ENCODE measurements at regions not wholly inside any gene's neighbourhood (a gene's known extent, or its start where the extent isn't known, plus 50 kb on each side); places are given as distances from the start of the nearest gene placed in this dataset.

GRCh38 chr20:60255415-60255814, 297.2 kb downstream of the CDH26 start:
- H3K9me3 ChIP-seq (ENCODE audit: control insufficient read depth, insufficient read depth, low read length), result peaks cover 3% of the 10 kb centered on the region; the same call in 1 of the 2 replicates
- POLR2A ChIA-PET (ENCODE audit: unreplicated experiment), result no interaction called here
- dilution Hi-C loops (cut with HindIII; ENCODE audit: low sequenced_read_pairs, unreplicated experiment), result no loop called here
- peak overlapping the region in 1 of 2 experiments; percentile 62; a peak in 1 of 4 replicates for H4K8ac ChIP-seq (ENCODE audit: low read depth in 2 of 2, low read length in 2 of 2)
- H3K4me1 ChIP-seq (ENCODE audit: control insufficient read depth, insufficient read depth, low read length), result peaks cover 7% of the 10 kb centered on the region; the same call in 1 of the 2 replicates
- no peak for TF ChIP-seq ELK1 (IDR thresholded peaks at IDR 0.05; ENCODE audit: borderline replicate concordance, low read depth, low read length)
- TF ChIP-seq NFE2L2 (IDR thresholded peaks at IDR 0.05; ENCODE audit: low read depth, low read length), result no peak
- TF ChIP-seq POLR2A (IDR thresholded peaks at IDR 0.05; ENCODE audit: low read depth, low read length), result no peak
- TF ChIP-seq MAFK (IDR thresholded peaks at IDR 0.05; ENCODE audit: low read depth, low read length), result no peak
- TF ChIP-seq CTCF (conservative IDR thresholded peaks at IDR 0.05; ENCODE audit: low read depth, low read length), result no peak
- no peak for TF ChIP-seq SMC3 (IDR thresholded peaks at IDR 0.05; ENCODE audit: low read depth, low read length)
- TF ChIP-seq BHLHE40 (IDR thresholded peaks at IDR 0.05; ENCODE audit: low read depth, low read length), result no peak
- no peak for TF ChIP-seq RCOR1 (IDR thresholded peaks at IDR 0.05; ENCODE audit: insufficient replicate concordance, low read length)
- no peak for TF ChIP-seq RFX5 (IDR thresholded peaks at IDR 0.05; ENCODE audit: low read depth, low read length)
- TF ChIP-seq CHD1 (IDR thresholded peaks at IDR 0.05; ENCODE audit: low read depth, low read length), result no peak
- TF ChIP-seq CEBPB (IDR thresholded peaks at IDR 0.05; ENCODE audit: low read depth, low read length), result no peak
- TF ChIP-seq RAD21 (IDR thresholded peaks at IDR 0.05; ENCODE audit: low read length), result no peak
- no peak for TF ChIP-seq MXI1 (IDR thresholded peaks at IDR 0.05; ENCODE audit: borderline replicate concordance, low read depth, low read length)
- TF ChIP-seq USF2 (IDR thresholded peaks at IDR 0.05; ENCODE audit: low read depth, low read length), result no peak
- no CpG with 5 or more reads among the region's 3 CpGs for WGBS, 2 experiments (ENCODE audit: extremely low coverage in 2 of 2, insufficient read length in 1 of 2)
- ATAC-seq (ENCODE audit: low read depth), result 0 out of 2 replicates have a peak, but pooled peaks have one; percentile 8
- H3K56ac ChIP-seq (ENCODE audit: extremely low read depth, insufficient read depth, low read length), result no peak overlapping the region
- H3K79me1 ChIP-seq (ENCODE audit: low read depth in 1 of 2, low read length in 2 of 2), result no peaks in the 10 kb centered on the region
- no peak overlapping the region for H2AK9ac ChIP-seq (replicated peaks; ENCODE audit: low read depth, low read length, poor library complexity)
- no peaks in the 10 kb centered on the region for H3K36me3 ChIP-seq (ENCODE audit: control insufficient read depth, insufficient read depth, low read length)
- H3K23ac ChIP-seq (ENCODE audit: low read depth, low read length), result no peak overlapping the region
- peak overlapping the region; percentile 53; the same call in 1 of the 2 replicates for H2BK20ac ChIP-seq (ENCODE audit: low read depth, low read length)
- H2BK5ac ChIP-seq (ENCODE audit: low read depth, low read length, poor library complexity, severe bottlenecking), result no peak overlapping the region
- peak overlapping the region; percentile 38; the same call in 1 of the 2 replicates for H2BK120ac ChIP-seq (ENCODE audit: low read depth, low read length)
- H3K4me3 ChIP-seq (ENCODE audit: insufficient read depth, low read depth, low read length), result no peak overlapping the region
- CTCF ChIA-PET, result no interaction called here
- H3K4me2 ChIP-seq (ENCODE audit: low read depth, low read length), result no peak overlapping the region
- no peak overlapping the region for H3K9ac ChIP-seq (ENCODE audit: low read depth, low read length)
- no peak overlapping the region for H3K14ac ChIP-seq (replicated peaks; ENCODE audit: low read depth, low read length)
- H3K9me1 ChIP-seq (ENCODE audit: insufficient read depth, low read length), result no peaks in the 10 kb centered on the region; the same call in none of the 2 replicates
- intact Hi-C loops (cut with micrococcal nuclease), result no loop called here
- no peak overlapping the region for H4K91ac ChIP-seq (ENCODE audit: insufficient read depth, low read depth, low read length)
- H2AFZ ChIP-seq (replicated peaks; ENCODE audit: low read length, poor library complexity), result peak overlapping the region; percentile 16
- H2BK15ac ChIP-seq (ENCODE audit: low read depth, low read length), result no peak overlapping the region
- H4K20me1 ChIP-seq (ENCODE audit: insufficient read depth, low read length), result no peaks in the 10 kb centered on the region
- H3K18ac ChIP-seq (ENCODE audit: low read depth, low read length), result no peak overlapping the region
- DNase-seq, result no peak
- no peak overlapping the region for H3K27ac ChIP-seq (ENCODE audit: insufficient read depth, low read length)
- H2AK5ac ChIP-seq (ENCODE audit: low read depth, low read length), result peak overlapping the region; percentile 49; the same call in 1 of the 2 replicates
- in situ Hi-C loops (cut with MboI; ENCODE audit: low sequenced_read_pairs), result no loop called here
- H3K27me3 ChIP-seq (ENCODE audit: control insufficient read depth, insufficient read depth, low read length), result 0 out of 2 replicates have a peak, but pooled peaks cover 3% of the 10 kb centered on the region
- H3K4ac ChIP-seq (ENCODE audit: low read depth, low read length), result peak overlapping the region; percentile 3; the same call in 1 of the 2 replicates
- no peak overlapping the region for H4K5ac ChIP-seq (ENCODE audit: low read depth, low read length)
- no TSS peak for BruUV-seq (replicated peaks)
